ENCODE measurements at regions not wholly inside any gene's neighbourhood (a gene's known extent, or its start where the extent isn't known, plus 50 kb on each side); places are given as distances from the start of the nearest gene placed in this dataset.

- peaks cover 6% of the 10 kb centered on the region; the same call in 1 of the 2 replicates for H3K9me2 ChIP-seq (ENCODE audit: insufficient read depth)
- no peaks in the 10 kb centered on the region for H3K9me3 Mint-ChIP-seq
- no peaks in the 10 kb centered on the region for H3F3A ChIP-seq (replicated peaks; ENCODE audit: low read depth)
- peaks cover 1% of the 10 kb centered on the region for H3K27me3 Mint-ChIP-seq (ENCODE audit: insufficient read depth, low read depth, poor library complexity)
- H3K4me3 Mint-ChIP-seq = no peak overlapping the region
- H3K27ac Mint-ChIP-seq = no peak overlapping the region
- H3K4me1 ChIP-seq (ENCODE audit: insufficient read depth) = peaks cover 3% of the 10 kb centered on the region; the same call in 1 of the 2 replicates
- H3K27ac ChIP-seq (ENCODE audit: low read depth) = no peak overlapping the region
- no peak overlapping the region for H2AFZ ChIP-seq
- ATAC-seq = no peak
- no peaks in the 10 kb centered on the region for H4K20me1 ChIP-seq (replicated peaks; ENCODE audit: insufficient read depth)
- no peak for DNase-seq (ENCODE audit: low spot score)
- no peaks in the 10 kb centered on the region for H3K36me3 ChIP-seq (ENCODE audit: insufficient read depth)
- no peaks in the 10 kb centered on the region for H3K27me3 ChIP-seq (ENCODE audit: insufficient read depth)
- no peak overlapping the region for H3K4me3 ChIP-seq
- no peaks in the 10 kb centered on the region for H3K36me3 Mint-ChIP-seq (ENCODE audit: low read depth)
- H3K79me2 ChIP-seq (replicated peaks; ENCODE audit: insufficient read depth) = no peaks in the 10 kb centered on the region
- peaks cover 13% of the 10 kb centered on the region for H3K4me1 Mint-ChIP-seq
- TF ChIP-seq ZNF114 (CRISPR knock-in tag; IDR thresholded peaks at IDR 0.05) (no peak), ZNF331 (CRISPR knock-in tag; IDR thresholded peaks at IDR 0.05; ENCODE audit: low read depth) (no peak), JUNB (IDR thresholded peaks at IDR 0.05; ENCODE audit: unreplicated experiment) (no peak), CREB1 (CRISPR knock-in tag; IDR thresholded peaks at IDR 0.05; ENCODE audit: low read depth) (no peak), POLR2AphosphoS5 (IDR thresholded peaks at IDR 0.05; ENCODE audit: low read depth) (no peak)
- TF ChIP-seq, protein P1, sequence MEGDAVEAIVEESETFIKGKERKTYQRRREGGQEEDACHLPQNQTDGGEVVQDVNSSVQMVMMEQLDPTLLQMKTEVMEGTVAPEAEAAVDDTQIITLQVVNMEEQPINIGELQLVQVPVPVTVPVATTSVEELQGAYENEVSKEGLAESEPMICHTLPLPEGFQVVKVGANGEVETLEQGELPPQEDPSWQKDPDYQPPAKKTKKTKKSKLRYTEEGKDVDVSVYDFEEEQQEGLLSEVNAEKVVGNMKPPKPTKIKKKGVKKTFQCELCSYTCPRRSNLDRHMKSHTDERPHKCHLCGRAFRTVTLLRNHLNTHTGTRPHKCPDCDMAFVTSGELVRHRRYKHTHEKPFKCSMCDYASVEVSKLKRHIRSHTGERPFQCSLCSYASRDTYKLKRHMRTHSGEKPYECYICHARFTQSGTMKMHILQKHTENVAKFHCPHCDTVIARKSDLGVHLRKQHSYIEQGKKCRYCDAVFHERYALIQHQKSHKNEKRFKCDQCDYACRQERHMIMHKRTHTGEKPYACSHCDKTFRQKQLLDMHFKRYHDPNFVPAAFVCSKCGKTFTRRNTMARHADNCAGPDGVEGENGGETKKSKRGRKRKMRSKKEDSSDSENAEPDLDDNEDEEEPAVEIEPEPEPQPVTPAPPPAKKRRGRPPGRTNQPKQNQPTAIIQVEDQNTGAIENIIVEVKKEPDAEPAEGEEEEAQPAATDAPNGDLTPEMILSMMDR (conservative IDR thresholded peaks at IDR 0.05; ENCODE audit: low read depth in 2 of 2) = no peak
- H3K4me2 ChIP-seq = no peak overlapping the region
These were observed 278.5 kb downstream of the TCF7L2 start for GRCh38 chr10:113228530-113228929.

- Mint-ChIP-seq H3K36me3 (ENCODE audit: low read depth) (no peaks in the 10 kb centered on the region), H3K27ac (peak overlapping the region; percentile 56; the same call in 1 of the 2 replicates), H3K4me3 (no peak overlapping the region), H3K9me3 (no peaks in the 10 kb centered on the region), H3K4me1 (peaks cover 13% of the 10 kb centered on the region), H3K27me3 (ENCODE audit: insufficient read depth, low read depth, poor library complexity) (peaks cover 1% of the 10 kb centered on the region)
- no peaks in the 10 kb centered on the region for H3K9me2 ChIP-seq (ENCODE audit: insufficient read depth)
- H3F3A ChIP-seq (replicated peaks; ENCODE audit: low read depth) = no peaks in the 10 kb centered on the region
- H3K27me3 ChIP-seq (ENCODE audit: insufficient read depth) = no peaks in the 10 kb centered on the region
- no peak overlapping the region for H3K27ac ChIP-seq (ENCODE audit: low read depth)
- H3K4me3 ChIP-seq = no peak overlapping the region
- H3K36me3 ChIP-seq (ENCODE audit: insufficient read depth) = no peaks in the 10 kb centered on the region
- peak overlapping the region; percentile 89 for H2AFZ ChIP-seq
- DNase-seq (ENCODE audit: low spot score) = peak; percentile 19
- H3K79me2 ChIP-seq (replicated peaks; ENCODE audit: insufficient read depth) = no peaks in the 10 kb centered on the region
- no peak; the same call in 2 of the 3 replicates for ATAC-seq
- peaks cover 3% of the 10 kb centered on the region; the same call in 1 of the 2 replicates for H3K4me1 ChIP-seq (ENCODE audit: insufficient read depth)
- no peaks in the 10 kb centered on the region for H4K20me1 ChIP-seq (replicated peaks; ENCODE audit: insufficient read depth)
- H3K4me2 ChIP-seq = no peak overlapping the region
- no peak for TF ChIP-seq NANOG (IDR thresholded peaks at IDR 0.05; ENCODE audit: borderline replicate concordance)
- TF ChIP-seq EZH2 (IDR thresholded peaks at IDR 0.05; ENCODE audit: low read depth, unreplicated experiment) = no peak
- TF ChIP-seq, protein P2, sequence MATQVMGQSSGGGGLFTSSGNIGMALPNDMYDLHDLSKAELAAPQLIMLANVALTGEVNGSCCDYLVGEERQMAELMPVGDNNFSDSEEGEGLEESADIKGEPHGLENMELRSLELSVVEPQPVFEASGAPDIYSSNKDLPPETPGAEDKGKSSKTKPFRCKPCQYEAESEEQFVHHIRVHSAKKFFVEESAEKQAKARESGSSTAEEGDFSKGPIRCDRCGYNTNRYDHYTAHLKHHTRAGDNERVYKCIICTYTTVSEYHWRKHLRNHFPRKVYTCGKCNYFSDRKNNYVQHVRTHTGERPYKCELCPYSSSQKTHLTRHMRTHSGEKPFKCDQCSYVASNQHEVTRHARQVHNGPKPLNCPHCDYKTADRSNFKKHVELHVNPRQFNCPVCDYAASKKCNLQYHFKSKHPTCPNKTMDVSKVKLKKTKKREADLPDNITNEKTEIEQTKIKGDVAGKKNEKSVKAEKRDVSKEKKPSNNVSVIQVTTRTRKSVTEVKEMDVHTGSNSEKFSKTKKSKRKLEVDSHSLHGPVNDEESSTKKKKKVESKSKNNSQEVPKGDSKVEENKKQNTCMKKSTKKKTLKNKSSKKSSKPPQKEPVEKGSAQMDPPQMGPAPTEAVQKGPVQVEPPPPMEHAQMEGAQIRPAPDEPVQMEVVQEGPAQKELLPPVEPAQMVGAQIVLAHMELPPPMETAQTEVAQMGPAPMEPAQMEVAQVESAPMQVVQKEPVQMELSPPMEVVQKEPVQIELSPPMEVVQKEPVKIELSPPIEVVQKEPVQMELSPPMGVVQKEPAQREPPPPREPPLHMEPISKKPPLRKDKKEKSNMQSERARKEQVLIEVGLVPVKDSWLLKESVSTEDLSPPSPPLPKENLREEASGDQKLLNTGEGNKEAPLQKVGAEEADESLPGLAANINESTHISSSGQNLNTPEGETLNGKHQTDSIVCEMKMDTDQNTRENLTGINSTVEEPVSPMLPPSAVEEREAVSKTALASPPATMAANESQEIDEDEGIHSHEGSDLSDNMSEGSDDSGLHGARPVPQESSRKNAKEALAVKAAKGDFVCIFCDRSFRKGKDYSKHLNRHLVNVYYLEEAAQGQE (IDR thresholded peaks at IDR 0.05; ENCODE audit: unreplicated experiment) = no peak
- no peak for TF ChIP-seq STAT1 (IDR thresholded peaks at IDR 0.05; ENCODE audit: unreplicated experiment)
- TF ChIP-seq, protein P1 (conservative IDR thresholded peaks at IDR 0.05; ENCODE audit: low read depth in 2 of 2) = no peak
- no peak for TF ChIP-seq ZNF114 (CRISPR knock-in tag; IDR thresholded peaks at IDR 0.05)
- no peak for TF ChIP-seq ZNF331 (CRISPR knock-in tag; IDR thresholded peaks at IDR 0.05; ENCODE audit: low read depth)
- no peak for TF ChIP-seq JUNB (IDR thresholded peaks at IDR 0.05; ENCODE audit: unreplicated experiment)
- TF ChIP-seq CREB1 (CRISPR knock-in tag; IDR thresholded peaks at IDR 0.05; ENCODE audit: low read depth) = no peak
These were observed 280.1 kb downstream of the TCF7L2 start for GRCh38 chr10:113230011-113230610.
